OCI-LY1 (cell line): ENCODE measurements at regions not wholly inside any gene's neighbourhood (a gene's known extent, or its start where the extent isn't known, plus 50 kb on each side); places are given as distances from the start of the nearest gene placed in this dataset.

Experiments
- H2AFZ ChIP-seq: fragments of 200-600 bp; sonication (generic), shearing (Covaris generic); 2 replicates; pipeline ENCODE4 v1.6.0; 2014; ENCODE audit warnings: antibody characterized with exemption, mild to moderate bottlenecking, low read length
- H3F3A ChIP-seq: fragments of 200-600 bp; sonication (generic), shearing (Covaris generic); 2 replicates; pipeline ENCODE4 v1.6.0; 2014; ENCODE audit warnings: mild to moderate bottlenecking, antibody characterized with exemption, low read length, moderate library complexity; ENCODE audit not compliant: insufficient read depth
- H3K27ac ChIP-seq: fragments of 200-600 bp; sonication (generic); 2 replicates; pipeline ENCODE4 v1.5.1; 2014; ENCODE audit warnings: low read length, mixed run types, mild to moderate bottlenecking, low read depth; ENCODE audit not compliant: poor library complexity, severe bottlenecking
- H3K27me3 ChIP-seq: fragments of 200-600 bp; sonication (generic); 2 replicates; pipeline ENCODE4 v1.6.0; 2014; ENCODE audit warnings: antibody characterized with exemption, mild to moderate bottlenecking, low read length, moderate library complexity; ENCODE audit not compliant: insufficient read depth
- H3K36me3 ChIP-seq: fragments of 200-600 bp; sonication (generic); 2 replicates; pipeline ENCODE4 v1.6.1; 2014; ENCODE audit warnings: mild to moderate bottlenecking, antibody characterized with exemption, low read length, moderate library complexity, mixed read lengths; ENCODE audit not compliant: insufficient read depth
- H3K4me1 ChIP-seq: fragments of 200-600 bp; sonication (generic); 2 replicates; pipeline ENCODE4 v1.5.1; 2014; ENCODE audit warnings: mild to moderate bottlenecking, low read length, moderate library complexity; ENCODE audit not compliant: insufficient read depth, severe bottlenecking
- H3K4me2 ChIP-seq: fragments of 200-600 bp; sonication (generic), shearing (Covaris generic); 2 replicates; pipeline ENCODE4 v1.6.1; 2014; ENCODE audit warnings: low read length
- H3K4me3 ChIP-seq: fragments of 200-600 bp; sonication (generic); 2 replicates; pipeline ENCODE4 v1.5.1; 2014; ENCODE audit warnings: low read length, low read depth, mild to moderate bottlenecking, mixed read lengths; ENCODE audit not compliant: poor library complexity, severe bottlenecking
- H3K79me2 ChIP-seq: fragments of 200-600 bp; shearing (Covaris generic); 2 replicates; pipeline ENCODE4 v1.6.1; 2016; ENCODE audit warnings: mixed run types, low read length, mixed read lengths; ENCODE audit not compliant: insufficient read depth
- H3K9ac ChIP-seq: fragments of 200-600 bp; sonication (generic), shearing (Covaris generic); 2 replicates; pipeline ENCODE4 v1.6.1; 2014; ENCODE audit warnings: mild to moderate bottlenecking, low read length, mixed read lengths
- H3K9me2 ChIP-seq: fragments of 200-600 bp; sonication (generic), shearing (Covaris generic); 2 replicates; pipeline ENCODE4 v1.6.1; 2014; ENCODE audit warnings: low read depth, mild to moderate bottlenecking, low read length, mixed read lengths
- H3K9me3 ChIP-seq: fragments of 200-600 bp; shearing (Covaris generic); 2 replicates; pipeline ENCODE4 v1.6.1; 2014; ENCODE audit warnings: low read length, mixed read lengths
- H4K20me1 ChIP-seq: fragments of 200-600 bp; sonication (generic), shearing (Covaris generic); 2 replicates; pipeline ENCODE4 v1.6.0; 2016; ENCODE audit warnings: mild to moderate bottlenecking, low read length; ENCODE audit not compliant: insufficient read depth
- CTCF ChIP-seq: fragments of 200-600 bp; sonication (generic), shearing (Covaris generic); IDR thresholded peaks from 2 replicates; pipeline ENCODE4 v1.5.1; 2017; ENCODE audit warnings: mild to moderate bottlenecking, antibody characterized with exemption, low read length, moderate library complexity, mixed read lengths
- EZH2 ChIP-seq: fragments of 200-600 bp; sonication (generic), shearing (Covaris generic); IDR thresholded peaks from 2 replicates; pipeline ENCODE4 v1.8.0; 2017; ENCODE audit warnings: borderline replicate concordance, mixed run types, mild to moderate bottlenecking, antibody characterized with exemption, low read length, moderate library complexity, mixed read lengths

GRCh38 chr18:76130845-76131244 lies 364.2 kb downstream of the ZNF516 start:
- Histone ChIP-seq H3K27me3 (no peaks in the 10 kb centered on the region), H3K27ac (no peak overlapping the region), H3K4me3 (no peak overlapping the region), H4K20me1 (no peaks in the 10 kb centered on the region), H3K4me2 (no peak overlapping the region), H3K9me3 (no peaks in the 10 kb centered on the region), H3F3A (no peaks in the 10 kb centered on the region), H3K9ac (no peak overlapping the region), H3K79me2 (no peaks in the 10 kb centered on the region), H3K9me2 (no peaks in the 10 kb centered on the region), H3K36me3 (no peaks in the 10 kb centered on the region), H3K4me1 (no peaks in the 10 kb centered on the region), H2AFZ (no peak overlapping the region)
- no peak for TF ChIP-seq EZH2
- TF ChIP-seq CTCF = no peak

- Histone ChIP-seq H3K27me3 (no peaks in the 10 kb centered on the region), H3K27ac (no peak overlapping the region), H3K9me2 (no peaks in the 10 kb centered on the region), H3K9me3 (no peaks in the 10 kb centered on the region), H3K4me1 (no peaks in the 10 kb centered on the region), H3K79me2 (no peaks in the 10 kb centered on the region), H3K36me3 (no peaks in the 10 kb centered on the region), H3K4me3 (no peak overlapping the region), H3K9ac (no peak overlapping the region), H4K20me1 (no peaks in the 10 kb centered on the region), H2AFZ (no peak overlapping the region), H3F3A (no peaks in the 10 kb centered on the region), H3K4me2 (no peak overlapping the region)
- TF ChIP-seq EZH2 (no peak), CTCF (no peak)
These were observed 368.7 kb downstream of the ZNF516 start for GRCh38 chr18:76126327-76126726.

- no peaks in the 10 kb centered on the region for H3K9me2 ChIP-seq
- no peak overlapping the region for H3K27ac ChIP-seq
- TF ChIP-seq CTCF (no peak), EZH2 (no peak)
- no peak overlapping the region for H2AFZ ChIP-seq
- H3K79me2 ChIP-seq = no peaks in the 10 kb centered on the region
- H3K36me3 ChIP-seq = no peaks in the 10 kb centered on the region
- H3K27me3 ChIP-seq = no peaks in the 10 kb centered on the region
- no peak overlapping the region for H3K4me2 ChIP-seq
- H3K4me3 ChIP-seq = no peak overlapping the region
- no peaks in the 10 kb centered on the region for H3F3A ChIP-seq
- no peaks in the 10 kb centered on the region for H3K4me1 ChIP-seq
- no peaks in the 10 kb centered on the region for H4K20me1 ChIP-seq
- H3K9ac ChIP-seq = no peak overlapping the region
- H3K9me3 ChIP-seq = no peaks in the 10 kb centered on the region
These were observed 374.0 kb downstream of the ZNF516 start for GRCh38 chr18:76121011-76121410.
